Sigmoid colon (tissue), 6 donors: ENCODE measurements at regions not wholly inside any gene's neighbourhood (a gene's known extent, or its start where the extent isn't known, plus 50 kb on each side); places are given as distances from the start of the nearest gene placed in this dataset.
"Not testable (repeated sequence)": the region's sequence is repeated elsewhere in the genome, so short reads cannot be mapped to it uniquely, and the experiment has no call there.

Experiments used
- DNase-seq: peaks from one replicate; pipeline ENCODE4 v3.0.0-alpha.2; 2019
- H3K27ac ChIP-seq, 4 donors: fragments of 200-600 bp; sonication (generic); one replicate each; pipeline ENCODE4 v1.5.1; 2016 to 2019; ENCODE audit warnings: mild to moderate bottlenecking in 1 of 4
- H3K27me3 ChIP-seq, 3 donors: fragments of 200-600 bp; sonication (generic); one replicate each; pipeline ENCODE4 v1.5.1; 2019; ENCODE audit warnings: mild to moderate bottlenecking in 1 of 3
- H3K36me3 ChIP-seq, 4 donors: fragments of 200-600 bp; sonication (generic); one replicate each; pipeline ENCODE4 v1.5.1; 2016 to 2019
- H3K4me1 ChIP-seq, 4 donors: fragments of 200-600 bp; sonication (generic); one replicate each; pipeline ENCODE4 v1.5.1; 2017 to 2019
- H3K4me3 ChIP-seq, 4 donors: fragments of 200-600 bp; sonication (generic); one replicate each; pipeline ENCODE4 v1.5.1; 2017 to 2019; ENCODE audit warnings: mild to moderate bottlenecking in 2 of 4, moderate library complexity in 1 of 4
- H3K9me3 ChIP-seq, 4 donors: fragments of 200-600 bp in 3 of 4; sonication (generic) in 3 of 4; one replicate each; pipeline versions ENCODE4 v1.5.1 to v1.6.1; 2013 to 2019
- EP300 ChIP-seq, 4 donors: sonication (generic); formaldehyde crosslinking; IDR thresholded peaks; one replicate each; pipeline ENCODE4 v1.6.1; 2017; ENCODE audit warnings: antibody characterized with exemption in 4 of 4
- POLR2A ChIP-seq, 2 donors: fragments of 450-650 bp; IDR thresholded peaks; one replicate each; pipeline ENCODE4 v1.6.1; 2016; ENCODE audit warnings: antibody characterized with exemption in 2 of 2, mild to moderate bottlenecking in 2 of 2, moderate library complexity in 2 of 2
- POLR2AphosphoS5 ChIP-seq, 4 donors: sonication (generic); formaldehyde crosslinking; IDR thresholded peaks; one replicate each; pipeline ENCODE4 v1.6.1; 2017; ENCODE audit warnings: antibody characterized with exemption in 4 of 4
- WGBS, 2 donors: extraction: QIAGEN DNeasy Blood & Tissue Kit; methylation state at CpG; one replicate each; pipeline ENCODE4 v1.1.7; 2013; 5-methylcytosine and 5-hydroxymethylcytosine counted together
- intact Hi-C: fragments of 100-400 bp; cut with DNase I; formaldehyde crosslinking; loops from one replicate; pipeline ENCODE4 v1.15.1; 2023
- TF ChIP-seq, protein P1 (sequence below), 4 experiments: fragments of 450-650 bp in 3 of 4; fragments of 200-600 bp in 1 of 4; IDR thresholded peaks; one replicate each; pipeline ENCODE4 v1.5.1; 2016 to 2019; ENCODE audit warnings: antibody characterized with exemption in 4 of 4, mild to moderate bottlenecking in 3 of 4, moderate library complexity in 2 of 4
- donor health status: healthy with polysubstance abuse.
- donor health status: healthy.

DNA sequence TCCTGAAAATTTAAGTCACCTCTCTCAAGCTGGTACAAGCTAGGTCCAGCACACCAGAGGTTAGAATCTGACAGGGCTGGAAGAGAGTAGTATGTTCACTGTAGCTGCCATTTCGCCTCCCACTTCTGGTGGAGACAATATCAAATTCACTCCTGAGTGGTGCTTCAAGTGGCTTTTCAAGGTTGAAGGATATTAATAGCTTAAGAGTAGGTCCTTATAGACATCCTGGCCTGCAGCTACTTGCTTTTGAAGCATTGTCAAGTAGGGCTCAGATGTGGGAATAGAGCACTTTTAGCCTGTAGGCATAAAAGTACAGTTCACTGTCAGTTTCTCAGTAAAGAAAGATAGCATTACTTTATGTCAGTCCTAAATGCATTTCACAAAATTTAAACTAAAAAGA is 270.5 kb upstream of the PLPP4 start:
- H3K4me1 ChIP-seq = no peaks in the 10 kb centered on the region
- H3K4me3 ChIP-seq = no peak overlapping the region
- no peak overlapping the region for H3K27ac ChIP-seq
- H3K36me3 ChIP-seq = no peaks in the 10 kb centered on the region
- intact Hi-C loops = no loop called here
- H3K9me3 ChIP-seq = no peaks in the 10 kb centered on the region
- no peak for TF ChIP-seq POLR2A (IDR thresholded peaks at IDR 0.05)
- TF ChIP-seq EP300 (IDR thresholded peaks at IDR 0.05) = no peak
- TF ChIP-seq, protein P1, sequence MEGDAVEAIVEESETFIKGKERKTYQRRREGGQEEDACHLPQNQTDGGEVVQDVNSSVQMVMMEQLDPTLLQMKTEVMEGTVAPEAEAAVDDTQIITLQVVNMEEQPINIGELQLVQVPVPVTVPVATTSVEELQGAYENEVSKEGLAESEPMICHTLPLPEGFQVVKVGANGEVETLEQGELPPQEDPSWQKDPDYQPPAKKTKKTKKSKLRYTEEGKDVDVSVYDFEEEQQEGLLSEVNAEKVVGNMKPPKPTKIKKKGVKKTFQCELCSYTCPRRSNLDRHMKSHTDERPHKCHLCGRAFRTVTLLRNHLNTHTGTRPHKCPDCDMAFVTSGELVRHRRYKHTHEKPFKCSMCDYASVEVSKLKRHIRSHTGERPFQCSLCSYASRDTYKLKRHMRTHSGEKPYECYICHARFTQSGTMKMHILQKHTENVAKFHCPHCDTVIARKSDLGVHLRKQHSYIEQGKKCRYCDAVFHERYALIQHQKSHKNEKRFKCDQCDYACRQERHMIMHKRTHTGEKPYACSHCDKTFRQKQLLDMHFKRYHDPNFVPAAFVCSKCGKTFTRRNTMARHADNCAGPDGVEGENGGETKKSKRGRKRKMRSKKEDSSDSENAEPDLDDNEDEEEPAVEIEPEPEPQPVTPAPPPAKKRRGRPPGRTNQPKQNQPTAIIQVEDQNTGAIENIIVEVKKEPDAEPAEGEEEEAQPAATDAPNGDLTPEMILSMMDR (IDR thresholded peaks at IDR 0.05) = no peak
- no peak for TF ChIP-seq POLR2AphosphoS5 (IDR thresholded peaks at IDR 0.05)
- DNase-seq = no peak
- 83 to 87% methylated on average over 1 of the region's 1 CpG for WGBS, 2 donors
- no peaks in the 10 kb centered on the region for H3K27me3 ChIP-seq

DNA sequence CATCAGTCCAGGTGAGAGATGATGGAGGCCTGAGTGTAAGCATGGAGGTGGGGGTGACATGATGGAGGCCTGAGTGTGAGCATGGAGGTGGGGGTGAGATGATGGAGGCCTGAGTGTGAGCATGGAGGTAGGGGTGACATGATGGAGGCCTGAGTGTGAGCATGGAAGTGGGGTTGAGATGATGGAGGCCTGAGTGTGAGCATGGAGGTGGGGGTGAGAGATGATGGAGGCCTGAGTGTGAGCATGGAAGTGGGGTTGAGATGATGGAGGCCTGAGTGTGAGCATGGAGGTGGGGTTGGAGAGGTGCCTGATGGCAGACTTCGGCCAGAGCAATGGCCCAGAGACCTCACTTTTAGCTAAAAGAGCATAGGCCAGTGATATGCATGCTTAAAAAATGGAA is 269.9 kb upstream of the PLPP4 start:
- H3K4me1 ChIP-seq, H3K9me3 ChIP-seq, H3K36me3 ChIP-seq, H3K4me3 ChIP-seq, DNase-seq, H3K27me3 ChIP-seq, H3K27ac ChIP-seq, intact Hi-C loops: not testable (repeated sequence)
- WGBS, 2 donors = 91 to 92% methylated on average over 1 of the region's 1 CpG

DNA sequence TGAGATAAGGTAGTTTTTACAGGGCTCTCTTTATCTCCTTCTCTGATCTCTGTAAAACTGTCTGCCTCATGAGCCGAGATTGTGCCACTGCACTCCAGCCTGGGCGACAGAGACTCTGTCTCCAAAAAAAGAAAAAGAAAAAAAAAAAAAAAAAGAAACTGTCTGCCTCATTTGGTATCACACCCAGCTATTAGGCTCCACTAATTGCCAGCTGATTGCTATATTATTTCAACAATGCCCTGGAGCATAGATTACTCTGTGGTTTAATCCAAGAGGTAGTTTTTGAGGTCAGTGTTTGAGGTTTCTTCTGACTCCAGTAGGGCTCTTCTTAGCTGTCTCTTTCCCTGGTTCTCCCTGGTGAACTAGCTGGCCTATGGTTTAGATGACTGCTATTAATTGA is 268.1 kb upstream of the PLPP4 start:
- DNase-seq = no peak
- TF ChIP-seq EP300 (IDR thresholded peaks at IDR 0.05) (no peak), POLR2A (IDR thresholded peaks at IDR 0.05) (no peak), POLR2AphosphoS5 (IDR thresholded peaks at IDR 0.05) (no peak)
- TF ChIP-seq, protein P1 (IDR thresholded peaks at IDR 0.05) = no peak
- Histone ChIP-seq H3K4me1 (no peaks in the 10 kb centered on the region), H3K27ac (no peak overlapping the region), H3K27me3 (no peaks in the 10 kb centered on the region), H3K4me3 (no peak overlapping the region), H3K9me3 (no peaks in the 10 kb centered on the region), H3K36me3 (no peaks in the 10 kb centered on the region)
- 32 to 51% methylated on average over 2 of the region's 2 CpGs for WGBS, 2 donors
- intact Hi-C loops = no loop called here

DNA sequence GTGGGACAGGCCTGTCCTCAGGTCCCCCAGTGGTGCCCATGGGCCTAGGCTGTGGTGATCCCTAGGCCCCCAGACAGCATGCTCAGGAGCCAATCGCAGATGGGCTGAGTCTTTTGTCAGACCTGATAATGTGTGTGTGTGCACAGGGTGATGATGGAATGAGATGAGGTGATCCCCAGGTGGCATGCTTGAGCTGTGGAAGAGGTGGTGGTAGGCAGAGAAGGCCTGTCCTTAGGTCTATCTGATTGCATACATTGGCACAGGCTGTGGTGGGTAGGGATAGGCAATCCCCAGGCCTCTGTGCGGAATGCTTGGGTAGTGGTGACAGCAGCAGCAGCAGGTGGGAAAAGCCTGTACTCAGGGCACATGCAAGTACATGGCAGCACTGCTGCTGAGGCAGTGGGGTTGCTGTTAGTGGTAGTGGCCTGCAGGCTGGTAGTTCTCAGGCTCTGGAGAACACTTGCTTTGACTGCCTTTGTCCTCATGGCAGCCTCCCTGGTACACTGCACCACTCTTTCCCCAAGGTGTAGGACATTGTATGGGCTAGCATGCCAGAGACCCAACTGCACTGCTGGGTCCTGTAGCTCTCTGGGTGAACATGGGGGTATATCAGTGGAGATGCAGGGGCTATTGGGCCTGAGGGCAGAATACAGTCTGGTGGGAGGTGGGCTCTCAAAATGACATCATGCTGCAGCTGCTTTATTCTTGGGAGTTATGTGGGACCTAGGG is 260.9 kb upstream of the PLPP4 start:
- intact Hi-C loops = no loop called here
- Histone ChIP-seq H3K36me3 (no peaks in the 10 kb centered on the region), H3K4me3 (no peak overlapping the region), H3K4me1 (no peaks in the 10 kb centered on the region), H3K27ac (no peak overlapping the region), H3K9me3 (no peaks in the 10 kb centered on the region), H3K27me3 (no peaks in the 10 kb centered on the region)
- no peak for DNase-seq
- WGBS, 2 donors = 93 to 95% methylated on average over 2 of the region's 2 CpGs
- TF ChIP-seq POLR2A (IDR thresholded peaks at IDR 0.05) (no peak), EP300 (IDR thresholded peaks at IDR 0.05) (no peak), POLR2AphosphoS5 (IDR thresholded peaks at IDR 0.05) (no peak)
- TF ChIP-seq, protein P1 (IDR thresholded peaks at IDR 0.05) = no peak

DNA sequence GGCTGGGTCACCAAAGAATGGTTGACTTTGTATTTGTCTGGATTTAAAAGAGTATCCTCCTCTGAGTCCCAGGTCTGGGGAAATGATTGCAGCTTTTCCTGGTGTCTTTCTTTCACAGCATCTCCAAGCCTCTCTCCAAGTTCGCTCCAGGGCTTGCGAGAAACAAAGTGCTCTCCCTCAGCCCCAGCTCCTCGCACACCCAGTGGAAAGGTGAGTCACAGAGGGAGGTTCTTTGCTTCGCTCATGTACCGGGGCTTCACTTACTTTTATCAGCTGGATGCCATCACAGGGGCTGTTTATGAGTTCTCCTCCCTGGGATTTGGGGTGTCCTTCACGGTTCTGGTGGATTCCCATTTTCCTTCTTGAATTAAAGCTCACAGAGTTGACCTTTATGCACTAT is 252.2 kb upstream of the PLPP4 start:
- H3K27ac ChIP-seq = no peak overlapping the region
- TF ChIP-seq EP300 (IDR thresholded peaks at IDR 0.05) (no peak), POLR2AphosphoS5 (IDR thresholded peaks at IDR 0.05) (no peak), POLR2A (IDR thresholded peaks at IDR 0.05) (no peak)
- TF ChIP-seq, protein P1 (IDR thresholded peaks at IDR 0.05) = no peak
- no peaks in the 10 kb centered on the region for H3K4me1 ChIP-seq
- WGBS, 2 donors = 88% methylated on average over 6 of the region's 6 CpGs
- H3K4me3 ChIP-seq = no peak overlapping the region
- DNase-seq = no peak
- H3K36me3 ChIP-seq = no peaks in the 10 kb centered on the region
- H3K27me3 ChIP-seq = no peaks in the 10 kb centered on the region
- intact Hi-C loops = no loop called here
- no peaks in the 10 kb centered on the region for H3K9me3 ChIP-seq
